ENCODE measurements at regions not wholly inside any gene's neighbourhood (a gene's known extent, or its start where the extent isn't known, plus 50 kb on each side); places are given as distances from the start of the nearest gene placed in this dataset.

GRCh38 chr6:134657751-134658527 lies 292.0 kb downstream of the ALDH8A1 start:
- TF ChIP-seq CTCF (IDR thresholded peaks at IDR 0.05 in 8 of 11, conservative IDR thresholded peaks at IDR 0.05 in 3 of 11), result no peak
- TF ChIP-seq POLR2A (IDR thresholded peaks at IDR 0.05), result no peak
- TF ChIP-seq POLR2AphosphoS5 (IDR thresholded peaks at IDR 0.05), result no peak

Measured in spleen (tissue), 7 donors.